MM.1S (cell line): ENCODE measurements at regions not wholly inside any gene's neighbourhood (a gene's known extent, or its start where the extent isn't known, plus 50 kb on each side); places are given as distances from the start of the nearest gene placed in this dataset.

Experiments used
- EZH2 ChIP-seq: fragments of 300-600 bp; sonication (generic); optimal IDR thresholded peaks from 2 replicates; pipeline ENCODE3; 2017; ENCODE audit warnings: low read depth, mild to moderate bottlenecking, antibody characterized with exemption, low read length, mixed read lengths
- EZH2phosphoT487 ChIP-seq: fragments of 300-600 bp; sonication (generic); IDR thresholded peaks from 2 replicates; pipeline ENCODE4 v1.6.1; 2018; ENCODE audit warnings: antibody characterized with exemption, low read length
- TF ChIP-seq, protein P1 (sequence below): fragments of 300-600 bp; sonication (generic); IDR thresholded peaks from 2 replicates; pipeline ENCODE4 v1.5.1; 2016; ENCODE audit warnings: antibody characterized with exemption, low read length, mixed read lengths

DNA sequence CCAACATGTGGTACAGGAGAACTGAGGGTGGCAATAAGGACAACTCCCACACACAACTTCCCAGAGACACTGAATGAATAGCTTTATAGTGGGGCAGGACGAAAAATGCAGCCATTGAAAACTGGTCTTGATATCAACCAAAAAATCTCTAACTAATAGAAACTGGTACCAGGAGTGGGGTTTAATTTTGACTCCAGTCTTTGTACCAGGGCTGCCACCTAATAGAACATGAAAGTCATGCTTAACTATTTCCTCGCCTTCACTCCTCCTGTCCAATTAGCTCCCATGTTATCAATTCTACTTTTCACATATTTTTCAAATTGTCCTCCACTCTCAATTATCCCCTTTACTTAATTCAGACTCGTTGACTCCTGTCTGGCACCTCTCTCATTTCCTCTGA, 192.0 kb upstream of the ERCC4 start:
- TF ChIP-seq EZH2 (no peak), EZH2phosphoT487 (no peak)
- TF ChIP-seq, protein P1, sequence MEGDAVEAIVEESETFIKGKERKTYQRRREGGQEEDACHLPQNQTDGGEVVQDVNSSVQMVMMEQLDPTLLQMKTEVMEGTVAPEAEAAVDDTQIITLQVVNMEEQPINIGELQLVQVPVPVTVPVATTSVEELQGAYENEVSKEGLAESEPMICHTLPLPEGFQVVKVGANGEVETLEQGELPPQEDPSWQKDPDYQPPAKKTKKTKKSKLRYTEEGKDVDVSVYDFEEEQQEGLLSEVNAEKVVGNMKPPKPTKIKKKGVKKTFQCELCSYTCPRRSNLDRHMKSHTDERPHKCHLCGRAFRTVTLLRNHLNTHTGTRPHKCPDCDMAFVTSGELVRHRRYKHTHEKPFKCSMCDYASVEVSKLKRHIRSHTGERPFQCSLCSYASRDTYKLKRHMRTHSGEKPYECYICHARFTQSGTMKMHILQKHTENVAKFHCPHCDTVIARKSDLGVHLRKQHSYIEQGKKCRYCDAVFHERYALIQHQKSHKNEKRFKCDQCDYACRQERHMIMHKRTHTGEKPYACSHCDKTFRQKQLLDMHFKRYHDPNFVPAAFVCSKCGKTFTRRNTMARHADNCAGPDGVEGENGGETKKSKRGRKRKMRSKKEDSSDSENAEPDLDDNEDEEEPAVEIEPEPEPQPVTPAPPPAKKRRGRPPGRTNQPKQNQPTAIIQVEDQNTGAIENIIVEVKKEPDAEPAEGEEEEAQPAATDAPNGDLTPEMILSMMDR: no peak
